ENCODE measurements at regions not wholly inside any gene's neighbourhood (a gene's known extent, or its start where the extent isn't known, plus 50 kb on each side); places are given as distances from the start of the nearest gene placed in this dataset.

DNA sequence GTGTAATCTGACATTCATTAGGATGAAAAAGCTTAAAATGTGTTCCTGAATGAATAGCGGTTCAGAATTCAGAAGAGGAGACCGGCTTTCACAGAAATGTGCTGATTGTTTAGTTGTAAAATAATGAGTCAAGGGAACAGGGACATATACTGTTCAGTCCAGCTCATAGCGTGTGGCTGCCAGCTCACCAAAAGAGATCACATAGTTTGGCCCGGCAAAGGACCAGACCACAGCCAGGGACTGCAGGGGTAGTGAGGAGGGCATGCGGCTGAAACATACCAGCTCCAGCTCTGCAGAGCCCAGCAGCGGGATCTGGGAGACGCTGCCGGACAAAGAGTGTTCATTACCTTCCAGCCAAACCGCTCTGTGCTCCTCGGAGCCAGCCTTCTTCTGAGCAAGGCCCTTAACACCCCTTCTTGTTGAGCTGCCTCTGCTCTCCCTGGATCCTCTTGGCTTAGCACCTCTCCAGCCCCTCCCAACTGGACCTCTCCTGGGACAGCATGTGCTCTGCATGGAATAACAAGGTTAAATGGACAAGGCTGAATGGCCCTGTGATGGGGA lies 116.8 kb upstream of the CNTLN start:
- no peak for DNase-seq

DNA sequence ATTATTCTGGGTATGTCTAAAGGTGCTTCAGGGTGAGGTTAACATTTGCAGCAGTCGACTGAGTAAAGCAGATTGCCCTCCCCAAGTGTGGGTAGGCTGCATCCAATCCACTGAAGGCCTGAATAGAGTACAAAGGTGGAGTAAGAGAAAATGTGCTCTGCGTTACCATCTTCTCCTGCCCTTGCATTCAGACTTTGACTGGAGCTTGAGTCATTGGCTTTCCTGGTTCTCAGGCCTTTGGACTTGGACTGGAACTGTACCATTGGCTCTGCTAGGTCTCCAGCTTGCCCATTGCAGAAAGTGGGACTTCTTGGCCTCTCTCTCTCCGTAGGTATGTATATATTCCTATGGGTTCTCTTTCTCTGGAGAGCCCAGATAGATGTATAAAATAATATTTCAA lies 120.9 kb upstream of the CNTLN start:
- no peak for DNase-seq

- no peak for DNase-seq
Measured at GRCh38 chr9:17013010-17013409, 121.8 kb upstream of the CNTLN start.

GRCh38 chr9:17011880-17012279 lies 123.0 kb upstream of the CNTLN start:
- DNase-seq, result no peak

- DNase-seq, result no peak
Measured at GRCh38 chr9:17009071-17009470, 125.8 kb upstream of the CNTLN start.

- DNase-seq, result no peak
Measured at GRCh38 chr9:17005056-17005823, 129.6 kb upstream of the CNTLN start.

GRCh38 chr9:17004500-17004899 lies 130.3 kb upstream of the CNTLN start:
- DNase-seq, result no peak

GRCh38 chr9:17003576-17004240 lies 131.1 kb upstream of the CNTLN start:
- DNase-seq, result no peak

GRCh38 chr9:16996901-16997491 lies 126.5 kb upstream of the BNC2 start:
- no peak for DNase-seq

DNA sequence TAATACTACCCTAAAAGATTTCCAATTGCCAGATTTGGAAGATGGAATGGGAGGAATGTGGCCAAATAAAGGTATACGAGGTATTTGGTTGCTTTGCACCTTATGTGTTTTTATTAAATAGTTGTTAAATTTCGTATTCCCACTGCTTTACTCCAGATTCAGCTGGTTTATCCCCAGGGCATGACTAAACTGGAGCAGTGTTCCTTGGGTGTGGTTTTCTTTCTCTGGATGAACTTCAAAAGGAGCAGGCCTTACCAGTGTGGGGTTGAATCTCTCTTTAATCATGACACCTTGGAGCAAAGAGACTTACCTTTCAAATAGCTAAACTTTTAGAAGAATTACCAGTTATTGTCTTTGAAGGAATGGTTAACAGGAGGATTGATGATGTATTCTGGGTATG lies 121.7 kb upstream of the BNC2 start:
- DNase-seq, result no peak

GRCh38 chr9:16987026-16987425 lies 116.6 kb upstream of the BNC2 start:
- no peak for DNase-seq

- DNase-seq, result no peak
Measured at GRCh38 chr9:16986556-16986955, 116.1 kb upstream of the BNC2 start.

DNA sequence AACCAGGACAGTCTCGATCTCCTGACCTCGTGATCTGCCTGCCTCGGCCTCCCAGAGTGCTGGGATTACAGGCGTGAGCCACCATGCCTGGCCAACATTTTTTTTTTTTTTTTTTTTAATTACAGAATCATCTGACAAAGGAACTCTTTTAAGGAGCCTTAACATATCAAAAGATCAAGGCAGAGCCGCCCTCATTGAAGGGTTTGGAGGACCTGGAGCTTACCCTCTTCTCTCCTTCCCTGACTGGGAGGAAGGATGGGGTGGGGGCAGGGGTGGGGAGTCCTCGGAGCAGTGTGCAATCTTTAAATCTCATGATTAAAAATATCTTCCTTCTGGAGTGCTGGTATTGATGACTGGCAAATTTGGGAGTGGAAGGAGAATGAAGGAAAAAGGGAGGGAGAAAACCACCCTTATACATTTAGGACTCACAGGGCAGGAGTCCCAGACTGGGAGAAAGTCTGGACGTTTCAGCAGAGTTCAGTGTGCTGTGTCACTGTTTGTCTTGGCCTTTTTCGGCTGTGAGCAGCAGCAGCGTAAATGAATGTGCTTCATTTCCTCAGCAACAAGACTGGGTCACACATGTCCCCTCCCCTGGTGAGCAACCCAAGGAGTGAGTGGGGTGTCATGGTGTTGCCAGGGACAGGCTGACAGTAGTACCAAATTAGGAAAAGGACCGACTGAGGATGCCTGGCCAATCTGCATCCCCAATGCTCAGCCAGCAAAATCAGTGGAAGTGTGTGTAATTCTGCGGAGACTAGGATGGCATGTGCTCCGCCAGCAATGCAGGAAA lies 115.3 kb upstream of the BNC2 start:
- no peak for DNase-seq

DNA sequence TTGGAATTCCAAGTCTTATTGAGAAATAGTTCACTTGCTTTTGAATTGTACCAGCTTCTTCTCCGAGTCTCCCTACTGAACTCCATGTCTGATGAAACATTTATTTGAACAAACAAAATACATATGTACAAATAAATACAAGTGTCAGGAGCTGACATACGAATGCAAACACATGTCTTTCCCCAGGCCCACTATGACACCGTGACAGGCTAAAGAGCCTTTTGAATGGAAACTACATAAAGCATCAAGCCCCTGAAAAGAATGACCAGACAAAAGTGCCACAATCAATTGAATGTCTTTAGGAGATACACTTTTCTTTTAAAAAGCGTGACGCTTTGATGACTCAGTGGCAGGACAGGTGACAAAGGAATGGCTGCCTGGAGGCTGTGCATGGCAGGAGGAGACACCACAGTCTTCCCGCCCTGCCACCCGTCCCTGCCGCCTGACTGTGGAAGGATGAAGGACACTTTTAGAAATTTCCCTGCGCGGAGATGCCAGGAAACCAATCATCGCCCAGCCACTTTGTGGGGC lies 112.4 kb upstream of the BNC2 start:
- DNase-seq, result no peak

DNA sequence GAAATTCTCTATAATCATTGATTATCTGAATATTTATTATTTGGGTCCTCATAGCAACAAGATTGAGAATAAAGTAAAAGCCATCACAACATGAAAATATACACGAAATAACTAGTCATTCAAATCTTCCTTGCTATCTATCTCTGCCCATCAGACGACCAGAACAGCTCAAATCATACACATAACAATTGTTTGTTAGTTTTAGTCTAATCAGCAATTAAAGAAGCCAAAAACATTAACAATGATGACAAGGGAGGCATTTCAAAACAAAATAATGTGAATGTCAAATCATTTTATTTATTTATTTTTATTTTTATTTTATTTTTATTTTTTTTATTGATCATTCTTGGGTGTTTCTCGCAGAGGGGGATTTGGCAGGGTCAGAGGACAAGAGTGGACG lies 106.0 kb upstream of the BNC2 start:
- no peak for DNase-seq

DNA sequence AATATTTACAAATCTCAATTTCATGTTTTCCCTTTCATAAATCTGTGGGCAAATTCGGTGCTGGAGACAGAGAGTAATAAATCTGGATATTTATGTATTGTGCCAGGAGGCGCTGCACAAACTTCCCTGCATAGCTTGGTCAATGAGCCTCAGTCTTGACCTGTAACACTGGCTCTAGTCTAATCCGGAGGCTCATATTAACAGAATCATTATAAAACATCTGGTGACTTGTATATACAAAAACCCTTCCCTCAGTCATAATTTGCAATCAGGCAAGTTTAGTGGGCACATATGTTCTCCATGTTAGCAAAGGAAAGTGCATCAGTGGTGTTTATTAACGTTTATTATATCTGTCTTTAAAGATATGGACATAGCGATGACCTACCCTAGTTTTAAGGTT lies 104.0 kb upstream of the BNC2 start:
- DNase-seq, result no peak

DNA sequence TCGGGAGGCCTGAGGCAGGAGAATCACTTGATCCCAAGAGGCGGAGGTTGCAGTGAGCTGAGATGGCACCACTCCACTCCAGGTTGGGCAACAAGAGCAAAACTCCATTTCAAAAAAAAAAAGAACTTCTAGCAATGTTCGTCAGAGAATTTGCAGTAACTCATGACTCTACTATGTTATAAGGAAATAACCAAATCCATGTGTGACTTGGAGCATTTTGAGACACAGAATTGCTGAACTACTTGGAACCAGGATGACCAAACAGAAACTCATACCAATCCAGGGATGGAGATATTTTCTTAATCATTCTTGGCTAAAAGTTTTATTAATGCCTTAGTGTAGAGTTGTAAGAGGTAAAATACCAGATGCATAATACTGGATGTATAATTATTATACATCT lies 99.9 kb upstream of the BNC2 start:
- no peak for DNase-seq

DNA sequence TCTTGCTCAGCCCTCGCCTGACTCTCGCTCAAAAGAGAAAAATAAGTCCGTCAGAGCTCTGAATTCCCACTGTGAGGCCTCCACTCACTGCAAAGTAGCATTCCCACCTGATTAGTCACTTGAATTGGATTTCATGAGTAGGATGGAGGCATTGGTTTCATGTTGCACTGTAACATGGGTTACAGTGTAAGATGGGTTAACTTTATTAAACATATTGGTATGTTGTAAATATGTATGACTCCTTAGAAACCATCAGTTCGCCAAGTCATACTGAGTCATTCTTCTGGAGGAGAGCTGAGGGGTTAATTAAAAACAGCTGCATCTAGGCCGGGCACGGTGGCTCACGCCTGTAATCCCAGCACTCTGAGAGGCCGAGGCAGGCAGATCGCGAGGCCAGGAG lies 93.8 kb upstream of the BNC2 start:
- DNase-seq, result no peak

GRCh38 chr9:16960084-16960483 lies 89.6 kb upstream of the BNC2 start:
- no peak for DNase-seq

DNA sequence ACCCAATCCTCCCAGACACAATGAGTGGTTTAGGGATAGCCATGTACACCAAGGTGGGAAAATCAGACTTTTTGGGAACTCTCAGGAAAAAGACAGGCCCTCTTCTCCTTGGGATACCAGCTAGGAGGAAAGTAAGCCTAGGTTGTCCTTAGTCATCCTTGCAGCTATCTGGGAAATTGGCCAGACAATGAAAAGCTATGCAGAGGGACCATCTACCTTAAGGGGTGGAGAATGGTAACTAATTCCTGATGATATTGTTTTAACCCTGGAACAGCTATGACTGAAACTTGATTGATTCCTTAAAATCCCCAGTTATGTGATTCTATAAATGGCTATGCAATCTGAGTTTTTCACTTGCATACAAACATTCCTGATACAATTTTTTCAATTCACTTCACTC lies 88.9 kb upstream of the BNC2 start:
- DNase-seq, result no peak

DNA sequence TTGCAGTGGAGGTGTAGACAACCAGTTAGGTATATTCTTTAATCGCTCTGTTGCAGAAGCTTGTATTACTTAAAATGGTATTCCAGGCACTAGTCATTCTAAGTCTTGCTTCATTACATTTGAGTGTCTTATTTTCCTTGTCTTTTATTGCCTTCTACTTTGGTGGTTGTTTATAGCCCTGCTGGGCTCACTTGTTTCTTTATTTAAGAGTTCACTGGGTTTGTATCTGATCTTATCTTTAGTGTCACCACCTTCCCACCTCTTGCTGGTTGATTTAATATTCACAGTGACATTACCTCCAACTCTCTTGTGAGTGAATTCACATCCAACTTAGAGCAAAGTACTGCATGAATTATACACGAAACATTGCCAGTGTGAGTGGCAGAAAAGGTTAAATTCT lies 83.6 kb upstream of the BNC2 start:
- DNase-seq, result no peak

DNA sequence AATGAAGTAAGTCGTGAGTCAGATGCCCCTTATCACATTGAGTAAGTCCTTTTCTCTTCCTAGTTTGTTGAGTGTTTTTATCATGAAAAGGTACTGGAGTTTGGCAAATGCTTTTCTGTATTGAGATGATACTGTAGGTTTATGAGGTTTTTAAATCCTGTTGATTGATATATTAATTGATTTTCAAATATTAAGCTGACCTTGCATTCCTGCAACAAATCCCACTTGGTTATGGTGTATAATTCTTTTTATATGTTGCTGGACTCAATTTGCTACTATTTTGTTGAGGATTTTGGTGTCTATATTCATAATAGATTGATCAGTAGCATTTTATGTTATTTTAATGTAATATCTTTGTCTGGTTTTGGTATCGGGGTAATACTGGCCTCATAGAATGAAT lies 81.0 kb upstream of the BNC2 start:
- DNase-seq, result no peak

- no peak for DNase-seq
Measured at GRCh38 chr9:16950051-16950450, 79.6 kb upstream of the BNC2 start.

All from suppressor macrophage treated with lipopolysaccharide for 1 hour (primary cell).